HCT116 (cell line): ENCODE measurements at regions not wholly inside any gene's neighbourhood (a gene's known extent, or its start where the extent isn't known, plus 50 kb on each side); places are given as distances from the start of the nearest gene placed in this dataset.

Experiments used
- ATAC-seq: fragments of 200-7000 bp; cut with Tn5 transposase; 2 replicates; pipeline ENCODE4 v1.9.1; 2020; ENCODE audit warnings: mild to moderate bottlenecking, moderate library complexity
- BruUV-seq: library from RNA; stranded (reverse); fragments of 400-500 nt; replicated peaks from 2 replicates; lab custom pipeline; 2021; lab: Mats Ljungman, UMichigan
- CTCF ChIA-PET: fragments of 300-600 bp; sonication (Branson Sonifier 250); formaldehyde crosslinking; loops from one replicate; lab custom pipeline; 2021; ENCODE audit warnings: antibody characterized with exemption; lab: Charles Lee
- POLR2A ChIA-PET: fragments of 300-600, 350-600 bp; sonication (Branson Sonifier 250); formaldehyde crosslinking; loops from one replicate; lab custom pipeline; 2021; ENCODE audit warnings: antibody characterized with exemption; lab: Charles Lee
- RAD21 ChIA-PET, 2 experiments: fragments of 300-600 bp; sonication (Branson Sonifier 250); formaldehyde crosslinking; loops; one replicate each; lab custom pipeline; 2023; ENCODE audit warnings: low total read pairs in 2 of 2; ENCODE audit not compliant: uncharacterized antibody in 2 of 2, unreplicated experiment in 2 of 2, low non-redundant PET in 1 of 2; lab: Charles Lee
- DNase-seq: peaks from one replicate; pipeline ENCODE4 v3.0.0-alpha.2; 2010; ENCODE audit warnings: low read depth, low spot score
- H2AFZ ChIP-seq: fragments of 200-600 bp; shearing (Covaris generic), sonication (generic); 2 replicates; pipeline ENCODE4 v1.6.1; 2017; ENCODE audit warnings: low read depth, mixed run types, mixed read lengths, antibody characterized with exemption, low read length; ENCODE audit not compliant: poor library complexity, severe bottlenecking
- H3K27ac ChIP-seq: 2 replicates; pipeline ENCODE4 v1.5.1; 2012; ENCODE audit warnings: low read depth, low read length
- H3K27me3 ChIP-seq: fragments of 200-600 bp; sonication (generic); 2 replicates; pipeline ENCODE4 v1.6.1; 2016; ENCODE audit warnings: mixed run types, low read length, mixed read lengths; ENCODE audit not compliant: insufficient read depth
- H3K36me3 ChIP-seq, 2 experiments: fragments of 200-500 bp in 1 of 2; fragments of 200-600 bp in 1 of 2; sonication (Bioruptor generic) in 1 of 2; sonication (generic) in 1 of 2; 2 replicates each; pipeline versions ENCODE4 v1.5.1 to v1.6.1; 2014 to 2016; ENCODE audit warnings: low read length in 2 of 2, inconsistent platforms in 1 of 2, mixed read lengths in 1 of 2, mixed run types in 1 of 2; ENCODE audit not compliant: insufficient read depth in 2 of 2, control insufficient read depth in 1 of 2
- H3K4me1 ChIP-seq, 2 experiments: fragments of 200-600 bp in 1 of 2; sonication (generic) in 1 of 2; 2 replicates each; pipeline versions ENCODE4 v1.5.1 to v1.6.1; 2012 to 2017; ENCODE audit warnings: low read length in 2 of 2, inconsistent platforms in 1 of 2, mild to moderate bottlenecking in 1 of 2, mixed read lengths in 1 of 2, mixed run types in 1 of 2, moderate library complexity in 1 of 2; ENCODE audit not compliant: insufficient read depth in 2 of 2, control insufficient read depth in 1 of 2
- H3K4me2 ChIP-seq: fragments of 200-600 bp; sonication (generic); 2 replicates; pipeline ENCODE4 v1.6.1; 2017; ENCODE audit warnings: mixed run types, low read length, mixed read lengths
- H3K4me3 ChIP-seq, 2 experiments: fragments of 200-600 bp in 1 of 2; sonication (generic) in 1 of 2; replicated peaks in 1 of 2; 2 replicates each; pipeline ENCODE4 v1.5.1; 2011 to 2016; ENCODE audit warnings: low read length in 2 of 2, control low read depth in 1 of 2, low read depth in 1 of 2, mild to moderate bottlenecking in 1 of 2, mixed read lengths in 1 of 2, mixed run types in 1 of 2
- H3K79me2 ChIP-seq: fragments of 200-600 bp; sonication (generic); 2 replicates; pipeline ENCODE4 v1.6.1; 2017; ENCODE audit warnings: mild to moderate bottlenecking, mixed run types, low read length, moderate library complexity, mixed read lengths; ENCODE audit not compliant: insufficient read depth
- H3K9ac ChIP-seq: fragments of 200-600 bp; sonication (generic); 2 replicates; pipeline ENCODE4 v1.6.1; 2016; ENCODE audit warnings: low read length, mixed read lengths
- H3K9me2 ChIP-seq: fragments of 200-600 bp; sonication (generic), shearing (Covaris generic); 2 replicates; pipeline ENCODE4 v1.6.1; 2017; ENCODE audit warnings: mixed run types, mild to moderate bottlenecking, moderate library complexity; ENCODE audit not compliant: insufficient read depth
- H3K9me3 ChIP-seq, 2 experiments: fragments of 200-500 bp in 1 of 2; fragments of 200-600 bp in 1 of 2; sonication (Bioruptor generic) in 1 of 2; sonication (generic) in 1 of 2; 2 replicates each; pipeline ENCODE4 v1.6.1; 2014 to 2017; ENCODE audit warnings: low read length in 2 of 2, mixed read lengths in 2 of 2, inconsistent platforms in 1 of 2, low read depth in 1 of 2, mild to moderate bottlenecking in 1 of 2, mixed run types in 1 of 2, moderate library complexity in 1 of 2; ENCODE audit not compliant: control insufficient read depth in 1 of 2, insufficient read depth in 1 of 2
- H4K20me1 ChIP-seq: fragments of 200-600 bp; sonication (generic), shearing (Covaris generic); 2 replicates; pipeline ENCODE4 v1.6.1; 2017; ENCODE audit warnings: mixed run types, mild to moderate bottlenecking, moderate library complexity; ENCODE audit not compliant: insufficient read depth
- ATF3 ChIP-seq: IDR thresholded peaks from 2 replicates; pipeline ENCODE4 v1.6.1; 2012
- CBX3 ChIP-seq: IDR thresholded peaks from 2 replicates; pipeline ENCODE4 v1.6.1; 2012; ENCODE audit warnings: low read depth
- CEBPB ChIP-seq: IDR thresholded peaks from 2 replicates; pipeline ENCODE4 v1.6.1; 2012; ENCODE audit warnings: low read depth
- CTCF ChIP-seq, 3 experiments: fragments of 200-600 bp in 1 of 3; sonication (generic) in 1 of 3; IDR thresholded peaks in 2 of 3; conservative IDR thresholded peaks in 1 of 3; 2 replicates each; pipeline ENCODE4 v1.5.1; 2012 to 2017; ENCODE audit warnings: low read depth in 2 of 3, low read length in 2 of 3, antibody characterized with exemption in 1 of 3, borderline replicate concordance in 1 of 3, control low read depth in 1 of 3, mild to moderate bottlenecking in 1 of 3, mixed read lengths in 1 of 3, mixed run types in 1 of 3, moderate library complexity in 1 of 3; ENCODE audit not compliant: insufficient read depth in 1 of 3
- EGR1 ChIP-seq: IDR thresholded peaks from 2 replicates; pipeline ENCODE4 v1.6.1; 2012; ENCODE audit warnings: low read depth
- EZH2phosphoT487 ChIP-seq: fragments of 200-600 bp; IDR thresholded peaks from 2 replicates; pipeline ENCODE4 v1.6.1; 2018; ENCODE audit warnings: antibody characterized with exemption, borderline replicate concordance
- FOSL1 ChIP-seq: IDR thresholded peaks from 2 replicates; pipeline ENCODE4 v1.6.1; 2012; ENCODE audit warnings: low read depth
- JUND ChIP-seq: IDR thresholded peaks from 2 replicates; pipeline ENCODE4 v1.6.1; 2012
- MAX ChIP-seq: IDR thresholded peaks from 2 replicates; pipeline ENCODE4 v1.6.1; 2012
- POLR2A ChIP-seq: IDR thresholded peaks from 2 replicates; pipeline ENCODE4 v1.7.0; 2011; ENCODE audit warnings: borderline replicate concordance; ENCODE audit not compliant: insufficient read depth, insufficient read length; ENCODE audit errors: extremely low read depth
- POLR2AphosphoS5 ChIP-seq: IDR thresholded peaks from 2 replicates; pipeline ENCODE4 v1.6.1; 2011; ENCODE audit warnings: mild to moderate bottlenecking, low read depth, low read length, moderate library complexity
- RAD21 ChIP-seq: IDR thresholded peaks from 2 replicates; pipeline ENCODE4 v1.6.1; 2012; ENCODE audit warnings: low read depth, mild to moderate bottlenecking
- REST ChIP-seq: IDR thresholded peaks from 2 replicates; pipeline ENCODE4 v1.6.1; 2012; ENCODE audit warnings: low read depth
- SIN3A ChIP-seq: IDR thresholded peaks from 2 replicates; pipeline ENCODE4 v1.6.1; 2012; ENCODE audit warnings: low read depth
- SP1 ChIP-seq: IDR thresholded peaks from 2 replicates; pipeline ENCODE4 v1.6.1; 2012; ENCODE audit warnings: low read depth
- SRF ChIP-seq: IDR thresholded peaks from 2 replicates; pipeline ENCODE4 v1.6.1; 2012; ENCODE audit warnings: low read depth
- TCF7L2 ChIP-seq: IDR thresholded peaks from 2 replicates; pipeline ENCODE4 v1.7.0; 2011; ENCODE audit warnings: borderline replicate concordance, inconsistent platforms; ENCODE audit not compliant: insufficient read depth, insufficient read length; ENCODE audit errors: extremely low read depth
- YY1 ChIP-seq: IDR thresholded peaks from 2 replicates; pipeline ENCODE4 v1.6.1; 2011; ENCODE audit warnings: low read length, low read depth, moderate library complexity, mild to moderate bottlenecking; ENCODE audit not compliant: insufficient replicate concordance; ENCODE audit errors: extremely low read depth
- ZFX ChIP-seq: fragments of 450-650 bp; IDR thresholded peaks from 2 replicates; pipeline ENCODE4 v1.6.1; 2017
- ZNF274 ChIP-seq: fragments of 200-500 bp; sonication (Bioruptor generic); IDR thresholded peaks from 2 replicates; pipeline ENCODE4 v1.6.1; 2014; ENCODE audit warnings: mild to moderate bottlenecking, low read depth, low read length, inconsistent platforms
- intact Hi-C: fragments of 100-400 bp; cut with micrococcal nuclease; formaldehyde crosslinking; loops from 2 replicates; pipeline ENCODE4 v1.10.0; 2022

GRCh38 chr2:56483081-56483480 is 299.3 kb downstream of the CCDC85A start:
- CTCF ChIA-PET, result no interaction called here
- H3K27me3 ChIP-seq, result no peaks in the 10 kb centered on the region
- no peak overlapping the region for H2AFZ ChIP-seq
- H3K9me3 ChIP-seq, result no peaks in the 10 kb centered on the region
- no peaks in the 10 kb centered on the region for H4K20me1 ChIP-seq
- TF ChIP-seq SP1 (no peak), EZH2phosphoT487 (no peak), MAX (no peak), CTCF (IDR thresholded peaks at IDR 0.05 in 2 of 3, conservative IDR thresholded peaks at IDR 0.05 in 1 of 3; ENCODE audit: borderline replicate concordance in 1 of 3, insufficient read depth in 1 of 3, low read depth in 2 of 3, low read length in 2 of 3) (no peak), ZNF274 (no peak), ATF3 (no peak), RAD21 (no peak), TCF7L2 (no peak), YY1 (no peak), FOSL1 (no peak), REST (no peak), SRF (no peak), POLR2A (no peak), CBX3 (no peak), SIN3A (no peak), JUND (no peak), POLR2AphosphoS5 (no peak), ZFX (no peak), EGR1 (no peak), CEBPB (no peak)
- TF ChIP-seq, all 23 proteins: peak for 0
- Histone ChIP-seq H3K4me1 (no peaks in the 10 kb centered on the region), H3K36me3 (no peaks in the 10 kb centered on the region), H3K9ac (no peak overlapping the region), H3K27ac (no peak overlapping the region), H3K4me2 (no peak overlapping the region), H3K79me2 (no peaks in the 10 kb centered on the region), H3K4me3 (no peak overlapping the region), H3K9me2 (no peaks in the 10 kb centered on the region)
- BruUV-seq, result no TSS peak
- no peak for ATAC-seq
- intact Hi-C loops, result no loop called here
- ChIA-PET RAD21 (no interaction called here), POLR2A (no interaction called here)
- DNase-seq, result no peak
